ENCODE measurements at regions not wholly inside any gene's neighbourhood (a gene's known extent, or its start where the extent isn't known, plus 50 kb on each side); places are given as distances from the start of the nearest gene placed in this dataset.

DNA sequence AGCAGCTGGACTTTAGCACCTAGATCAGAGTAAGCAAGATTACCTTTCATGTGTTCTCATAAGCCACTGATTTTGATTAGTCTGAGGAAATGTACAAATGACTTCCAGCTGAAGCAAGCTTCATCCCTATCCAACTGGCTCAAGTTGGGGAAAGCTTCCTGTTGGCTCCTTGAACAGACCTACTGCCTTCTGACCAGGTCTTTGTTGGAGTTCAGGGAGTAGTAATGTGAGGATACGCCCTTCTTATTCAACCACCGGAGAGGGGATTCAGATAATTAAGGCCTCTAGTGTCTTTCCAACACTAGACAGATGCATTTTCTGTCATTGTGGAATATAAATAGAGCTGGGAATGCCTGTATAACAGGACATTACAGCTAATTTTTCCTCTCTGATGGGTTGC lies 268.9 kb downstream of the TGFB2 start:
- Histone ChIP-seq H3K4me3 (ENCODE audit: low read depth in 1 of 2, low read length in 2 of 2) (no peak overlapping the region), H3K27ac (ENCODE audit: low read length) (no peak overlapping the region), H3K27me3 (ENCODE audit: low read depth, low read length) (no peaks in the 10 kb centered on the region), H3K36me3 (ENCODE audit: control insufficient read depth in 1 of 2, insufficient read depth in 2 of 2, low read length in 2 of 2) (no peaks in the 10 kb centered on the region), H3K9me3 (ENCODE audit: control insufficient read depth in 1 of 2, low read length in 2 of 2) (peaks cover 0 to under 1% of the 10 kb centered on the region in 2 donors), H3K4me1 (ENCODE audit: control insufficient read depth in 1 of 2, insufficient read depth in 2 of 2, low read length in 2 of 2) (no peaks in the 10 kb centered on the region)

- Histone ChIP-seq H3K36me3 (ENCODE audit: control insufficient read depth in 1 of 2, insufficient read depth in 2 of 2, low read length in 2 of 2) (no peaks in the 10 kb centered on the region), H3K27me3 (ENCODE audit: low read depth, low read length) (no peaks in the 10 kb centered on the region), H3K4me3 (ENCODE audit: low read depth in 1 of 2, low read length in 2 of 2) (no peak overlapping the region), H3K9me3 (ENCODE audit: control insufficient read depth in 1 of 2, low read length in 2 of 2) (no peaks in the 10 kb centered on the region), H3K27ac (ENCODE audit: low read length) (no peak overlapping the region), H3K4me1 (ENCODE audit: control insufficient read depth in 1 of 2, insufficient read depth in 2 of 2, low read length in 2 of 2) (no peaks in the 10 kb centered on the region)
Observed at GRCh38 chr1:218616681-218617080, 271.5 kb downstream of the TGFB2 start.

DNA sequence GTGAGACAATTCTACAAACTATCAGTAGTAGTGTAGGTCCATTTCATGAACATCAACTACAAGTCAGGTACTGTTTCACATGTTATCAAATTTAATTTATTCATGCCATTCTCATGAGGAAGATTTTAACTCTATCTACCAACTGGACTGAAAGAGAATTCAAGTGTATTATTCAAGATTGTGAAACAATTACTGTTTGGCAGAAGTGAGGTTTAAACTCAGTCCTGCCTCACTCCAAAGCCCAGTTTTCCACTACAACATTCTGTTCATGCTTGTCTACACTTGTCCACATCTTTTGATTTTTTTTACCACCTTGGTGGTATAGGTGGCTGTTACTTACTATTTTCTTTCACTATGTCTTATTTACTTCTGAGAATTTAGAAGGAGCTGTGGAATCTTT lies 272.9 kb downstream of the TGFB2 start:
- Histone ChIP-seq H3K27ac (ENCODE audit: low read length) (no peak overlapping the region), H3K9me3 (ENCODE audit: control insufficient read depth in 1 of 2, low read length in 2 of 2) (no peaks in the 10 kb centered on the region), H3K4me3 (ENCODE audit: low read depth in 1 of 2, low read length in 2 of 2) (no peak overlapping the region), H3K27me3 (ENCODE audit: low read depth, low read length) (no peaks in the 10 kb centered on the region), H3K36me3 (ENCODE audit: control insufficient read depth in 1 of 2, insufficient read depth in 2 of 2, low read length in 2 of 2) (no peaks in the 10 kb centered on the region), H3K4me1 (ENCODE audit: control insufficient read depth in 1 of 2, insufficient read depth in 2 of 2, low read length in 2 of 2) (no peaks in the 10 kb centered on the region)

DNA sequence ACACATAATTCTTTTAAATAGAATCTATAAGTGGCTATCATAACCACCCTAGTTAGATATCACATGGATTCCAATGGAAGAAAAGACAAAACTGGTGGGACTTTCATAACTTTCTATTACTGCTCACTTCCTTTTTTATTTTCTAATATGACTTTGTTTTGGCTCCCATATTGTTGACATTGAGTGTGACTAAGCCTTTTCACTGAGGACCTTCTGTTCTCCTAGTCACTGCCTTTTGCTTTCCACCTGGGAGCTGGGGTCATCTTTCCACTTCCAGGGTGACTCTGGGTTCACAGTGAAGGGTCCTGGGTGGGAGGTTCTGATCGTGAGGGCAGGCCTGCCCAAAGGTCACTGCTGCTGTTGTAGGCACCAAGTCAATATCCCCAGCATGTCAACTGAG lies 275.8 kb downstream of the TGFB2 start:
- no peaks in the 10 kb centered on the region for H3K36me3 ChIP-seq (ENCODE audit: control insufficient read depth in 1 of 2, insufficient read depth in 2 of 2, low read length in 2 of 2)
- no peaks in the 10 kb centered on the region for H3K27me3 ChIP-seq (ENCODE audit: low read depth, low read length)
- H3K27ac ChIP-seq (ENCODE audit: low read length): no peak overlapping the region
- no peak overlapping the region for H3K4me3 ChIP-seq (ENCODE audit: low read depth in 1 of 2, low read length in 2 of 2)
- H3K9me3 ChIP-seq (ENCODE audit: control insufficient read depth in 1 of 2, low read length in 2 of 2): no peaks in the 10 kb centered on the region
- no peaks in the 10 kb centered on the region for H3K4me1 ChIP-seq (ENCODE audit: control insufficient read depth in 1 of 2, insufficient read depth in 2 of 2, low read length in 2 of 2)

- Histone ChIP-seq H3K4me1 (ENCODE audit: control insufficient read depth in 1 of 2, insufficient read depth in 2 of 2, low read length in 2 of 2) (no peaks in the 10 kb centered on the region), H3K9me3 (ENCODE audit: control insufficient read depth in 1 of 2, low read length in 2 of 2) (no peaks in the 10 kb centered on the region)
Observed at GRCh38 chr1:218624052-218624451, 278.9 kb downstream of the TGFB2 start.

DNA sequence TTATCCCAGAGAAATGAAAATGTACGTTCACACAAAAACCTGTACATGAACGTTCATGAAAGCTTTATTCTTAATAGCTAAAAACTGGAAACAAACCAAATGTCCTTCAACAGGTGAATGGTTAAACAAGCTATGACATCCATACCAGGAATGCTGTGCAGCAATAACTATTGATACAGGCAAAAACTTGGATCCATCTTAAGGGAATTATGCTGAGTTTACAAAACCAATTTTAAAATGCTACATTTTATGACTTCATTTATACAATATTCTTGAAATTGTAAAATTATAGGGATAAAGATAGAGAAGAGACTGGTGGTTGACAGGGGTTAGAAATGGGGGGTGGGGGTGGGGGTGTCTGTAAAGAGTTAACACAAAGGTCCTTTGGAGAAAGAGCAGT lies 280.3 kb downstream of the TGFB2 start:
- H3K4me1 ChIP-seq (ENCODE audit: control insufficient read depth in 1 of 2, insufficient read depth in 2 of 2, low read length in 2 of 2): no peaks in the 10 kb centered on the region
- H3K9me3 ChIP-seq (ENCODE audit: control insufficient read depth in 1 of 2, low read length in 2 of 2): peaks cover 0 to 4% of the 10 kb centered on the region in 2 donors
- H3K36me3 ChIP-seq (ENCODE audit: control insufficient read depth in 1 of 2, insufficient read depth in 2 of 2, low read length in 2 of 2): no peaks in the 10 kb centered on the region
- no peaks in the 10 kb centered on the region for H3K27me3 ChIP-seq (ENCODE audit: low read depth, low read length)
- H3K4me3 ChIP-seq (ENCODE audit: low read depth in 1 of 2, low read length in 2 of 2): no peak overlapping the region
- no peak overlapping the region for H3K27ac ChIP-seq (ENCODE audit: low read length)

More at GRCh38 chr1:218624052-218624451, 278.9 kb downstream of the TGFB2 start:
- H3K27ac ChIP-seq (ENCODE audit: low read length): no peak overlapping the region
- H3K4me3 ChIP-seq (ENCODE audit: low read depth in 1 of 2, low read length in 2 of 2): no peak overlapping the region
- no peaks in the 10 kb centered on the region for H3K27me3 ChIP-seq (ENCODE audit: low read depth, low read length)
- H3K36me3 ChIP-seq (ENCODE audit: control insufficient read depth in 1 of 2, insufficient read depth in 2 of 2, low read length in 2 of 2): no peaks in the 10 kb centered on the region

DNA sequence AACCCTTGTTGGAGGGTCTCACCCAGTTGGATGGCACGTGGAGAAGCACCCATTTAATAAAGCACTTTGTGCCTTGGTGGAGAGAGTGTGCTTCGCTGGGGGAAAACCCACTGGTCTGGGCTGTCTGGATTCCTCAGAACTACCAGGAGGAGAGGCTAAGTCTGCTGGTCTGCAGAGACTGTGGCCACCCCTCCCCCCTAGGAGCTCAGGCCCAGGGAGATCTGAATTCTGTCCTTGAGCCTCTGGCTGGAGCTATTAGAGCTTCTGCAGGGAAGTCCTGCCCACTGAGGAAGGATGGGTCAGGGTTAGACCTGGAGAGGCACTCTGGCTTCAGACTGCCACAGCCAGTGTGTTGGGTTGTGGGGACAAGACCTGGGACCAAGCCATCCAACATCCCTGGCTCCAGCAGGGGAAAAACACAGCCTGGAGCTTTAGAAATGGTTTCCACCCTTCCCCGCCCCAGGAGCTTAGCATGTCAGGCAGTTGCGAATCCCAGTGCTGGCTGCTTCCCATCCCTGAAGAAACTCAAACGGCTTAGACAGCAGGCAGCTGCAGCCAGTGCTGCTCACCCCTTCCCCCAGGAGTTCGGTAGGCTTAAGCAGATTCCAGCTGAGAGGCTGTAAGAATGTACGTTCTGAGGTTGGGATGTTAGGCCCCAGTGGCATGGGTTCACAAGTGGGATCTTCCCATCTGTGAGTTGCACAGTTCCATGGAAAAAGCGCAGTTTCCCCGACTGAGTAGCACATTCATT lies 288.3 kb downstream of the TGFB2 start:
- no peaks in the 10 kb centered on the region for H3K27me3 ChIP-seq (ENCODE audit: low read depth, low read length)
- H3K27ac ChIP-seq (ENCODE audit: low read length): no peak overlapping the region
- no peaks in the 10 kb centered on the region for H3K36me3 ChIP-seq (ENCODE audit: control insufficient read depth in 1 of 2, insufficient read depth in 2 of 2, low read length in 2 of 2)
- H3K4me1 ChIP-seq (ENCODE audit: control insufficient read depth in 1 of 2, insufficient read depth in 2 of 2, low read length in 2 of 2): no peaks in the 10 kb centered on the region
- H3K4me3 ChIP-seq (ENCODE audit: low read depth in 1 of 2, low read length in 2 of 2): no peak overlapping the region
- H3K9me3 ChIP-seq (ENCODE audit: control insufficient read depth in 1 of 2, low read length in 2 of 2): peaks cover 0 to 4% of the 10 kb centered on the region in 2 donors

DNA sequence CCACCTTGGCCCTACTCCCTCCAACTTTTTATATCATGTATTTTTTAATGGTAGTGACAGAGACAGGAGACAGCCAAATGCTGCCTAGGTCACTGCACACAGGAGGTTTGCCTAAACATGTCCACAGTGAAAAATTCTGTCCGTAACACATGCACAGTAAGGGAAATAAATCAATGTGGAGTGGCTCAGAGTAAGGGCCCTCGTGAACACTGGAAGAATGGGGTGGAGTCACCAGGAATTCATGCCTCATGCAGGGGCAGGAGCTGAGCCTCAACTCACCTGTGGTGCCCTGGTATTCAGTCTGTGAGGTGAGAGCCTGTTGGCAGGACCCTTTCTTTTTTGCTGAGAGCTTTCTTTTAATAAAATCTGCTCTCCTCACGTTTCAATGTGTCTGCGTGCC lies 289.1 kb downstream of the TGFB2 start:
- H3K27me3 ChIP-seq (ENCODE audit: low read depth, low read length): no peaks in the 10 kb centered on the region
- H3K9me3 ChIP-seq (ENCODE audit: control insufficient read depth in 1 of 2, low read length in 2 of 2): peaks cover 0 to 2% of the 10 kb centered on the region in 2 donors
- no peaks in the 10 kb centered on the region for H3K36me3 ChIP-seq (ENCODE audit: control insufficient read depth in 1 of 2, insufficient read depth in 2 of 2, low read length in 2 of 2)
- no peak overlapping the region for H3K27ac ChIP-seq (ENCODE audit: low read length)
- H3K4me1 ChIP-seq (ENCODE audit: control insufficient read depth in 1 of 2, insufficient read depth in 2 of 2, low read length in 2 of 2): no peaks in the 10 kb centered on the region
- H3K4me3 ChIP-seq (ENCODE audit: low read depth in 1 of 2, low read length in 2 of 2): no peak overlapping the region

- Histone ChIP-seq H3K4me3 (ENCODE audit: low read depth in 1 of 2, low read length in 2 of 2) (no peak overlapping the region), H3K36me3 (ENCODE audit: control insufficient read depth in 1 of 2, insufficient read depth in 2 of 2, low read length in 2 of 2) (no peaks in the 10 kb centered on the region), H3K9me3 (ENCODE audit: control insufficient read depth in 1 of 2, low read length in 2 of 2) (no peaks in the 10 kb centered on the region), H3K4me1 (ENCODE audit: control insufficient read depth in 1 of 2, insufficient read depth in 2 of 2, low read length in 2 of 2) (no peaks in the 10 kb centered on the region), H3K27ac (ENCODE audit: low read length) (no peak overlapping the region), H3K27me3 (ENCODE audit: low read depth, low read length) (no peaks in the 10 kb centered on the region)
Observed at GRCh38 chr1:218636548-218636947, 291.4 kb downstream of the TGFB2 start.

GRCh38 chr1:218640173-218640572 lies 295.0 kb downstream of the TGFB2 start:
- H3K27me3 ChIP-seq (ENCODE audit: low read depth, low read length): no peaks in the 10 kb centered on the region
- H3K9me3 ChIP-seq (ENCODE audit: control insufficient read depth in 1 of 2, low read length in 2 of 2): no peaks in the 10 kb centered on the region
- no peak overlapping the region for H3K27ac ChIP-seq (ENCODE audit: low read length)
- H3K36me3 ChIP-seq (ENCODE audit: control insufficient read depth in 1 of 2, insufficient read depth in 2 of 2, low read length in 2 of 2): no peaks in the 10 kb centered on the region
- no peak overlapping the region for H3K4me3 ChIP-seq (ENCODE audit: low read depth in 1 of 2, low read length in 2 of 2)
- no peaks in the 10 kb centered on the region for H3K4me1 ChIP-seq (ENCODE audit: control insufficient read depth in 1 of 2, insufficient read depth in 2 of 2, low read length in 2 of 2)

GRCh38 chr1:218642033-218642948 lies 297.2 kb downstream of the TGFB2 start:
- H3K9me3 ChIP-seq (ENCODE audit: control insufficient read depth in 1 of 2, low read length in 2 of 2): no peaks in the 10 kb centered on the region
- no peaks in the 10 kb centered on the region for H3K36me3 ChIP-seq (ENCODE audit: control insufficient read depth in 1 of 2, insufficient read depth in 2 of 2, low read length in 2 of 2)
- no peaks in the 10 kb centered on the region for H3K27me3 ChIP-seq (ENCODE audit: low read depth, low read length)
- H3K4me1 ChIP-seq (ENCODE audit: control insufficient read depth in 1 of 2, insufficient read depth in 2 of 2, low read length in 2 of 2): no peaks in the 10 kb centered on the region
- no peak overlapping the region for H3K4me3 ChIP-seq (ENCODE audit: low read depth in 1 of 2, low read length in 2 of 2)
- no peak overlapping the region for H3K27ac ChIP-seq (ENCODE audit: low read length)
